Sigmoid colon (tissue), 6 donors: ENCODE measurements at regions not wholly inside any gene's neighbourhood (a gene's known extent, or its start where the extent isn't known, plus 50 kb on each side); places are given as distances from the start of the nearest gene placed in this dataset.

Experiments
- DNase-seq: peaks from one replicate; pipeline ENCODE4 v3.0.0-alpha.2; 2019
- H3K27ac ChIP-seq, 4 donors: fragments of 200-600 bp; sonication (generic); one replicate each; pipeline ENCODE4 v1.5.1; 2016 to 2019; ENCODE audit warnings: mild to moderate bottlenecking in 1 of 4
- H3K27me3 ChIP-seq, 3 donors: fragments of 200-600 bp; sonication (generic); one replicate each; pipeline ENCODE4 v1.5.1; 2019; ENCODE audit warnings: mild to moderate bottlenecking in 1 of 3
- H3K36me3 ChIP-seq, 4 donors: fragments of 200-600 bp; sonication (generic); one replicate each; pipeline ENCODE4 v1.5.1; 2016 to 2019
- H3K4me1 ChIP-seq, 4 donors: fragments of 200-600 bp; sonication (generic); one replicate each; pipeline ENCODE4 v1.5.1; 2017 to 2019
- H3K4me3 ChIP-seq, 4 donors: fragments of 200-600 bp; sonication (generic); one replicate each; pipeline ENCODE4 v1.5.1; 2017 to 2019; ENCODE audit warnings: mild to moderate bottlenecking in 2 of 4, moderate library complexity in 1 of 4
- H3K9me3 ChIP-seq, 4 donors: fragments of 200-600 bp in 3 of 4; sonication (generic) in 3 of 4; one replicate each; pipeline versions ENCODE4 v1.5.1 to v1.6.1; 2013 to 2019
- EP300 ChIP-seq, 4 donors: sonication (generic); formaldehyde crosslinking; IDR thresholded peaks; one replicate each; pipeline ENCODE4 v1.6.1; 2017; ENCODE audit warnings: antibody characterized with exemption in 4 of 4
- POLR2A ChIP-seq, 2 donors: fragments of 450-650 bp; IDR thresholded peaks; one replicate each; pipeline ENCODE4 v1.6.1; 2016; ENCODE audit warnings: antibody characterized with exemption in 2 of 2, mild to moderate bottlenecking in 2 of 2, moderate library complexity in 2 of 2
- POLR2AphosphoS5 ChIP-seq, 4 donors: sonication (generic); formaldehyde crosslinking; IDR thresholded peaks; one replicate each; pipeline ENCODE4 v1.6.1; 2017; ENCODE audit warnings: antibody characterized with exemption in 4 of 4
- WGBS, 2 donors: extraction: QIAGEN DNeasy Blood & Tissue Kit; methylation state at CpG; one replicate each; pipeline ENCODE4 v1.1.7; 2013; 5-methylcytosine and 5-hydroxymethylcytosine counted together
- intact Hi-C: fragments of 100-400 bp; cut with DNase I; formaldehyde crosslinking; loops from one replicate; pipeline ENCODE4 v1.15.1; 2023
- TF ChIP-seq, protein P1 (sequence below), 4 experiments: fragments of 450-650 bp in 3 of 4; fragments of 200-600 bp in 1 of 4; IDR thresholded peaks; one replicate each; pipeline ENCODE4 v1.5.1; 2016 to 2019; ENCODE audit warnings: antibody characterized with exemption in 4 of 4, mild to moderate bottlenecking in 3 of 4, moderate library complexity in 2 of 4
- donor health status: healthy with polysubstance abuse.
- donor health status: healthy.

DNA sequence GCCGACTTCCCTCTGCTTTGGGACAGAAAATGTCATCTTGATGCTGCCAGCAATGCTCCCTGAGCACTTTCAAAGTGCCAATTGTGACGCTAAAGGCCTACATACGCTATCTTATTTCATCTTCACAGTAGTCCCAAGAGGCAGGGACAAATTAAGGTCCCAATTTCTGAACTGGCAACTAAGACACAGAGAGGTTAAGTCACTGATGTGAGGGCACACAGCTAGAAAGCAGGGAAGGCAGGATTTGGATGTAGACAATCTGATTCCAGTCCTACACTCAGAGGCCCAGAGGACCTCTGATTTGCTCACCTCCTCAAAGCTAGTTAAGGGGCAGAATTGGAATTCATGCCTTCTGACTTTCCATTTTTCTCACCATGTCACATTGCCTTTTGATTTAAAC is 249.2 kb upstream of the CLINT1 start:
- DNase-seq, result no peak
- H3K27me3 ChIP-seq, result no peaks in the 10 kb centered on the region
- TF ChIP-seq, protein P1, sequence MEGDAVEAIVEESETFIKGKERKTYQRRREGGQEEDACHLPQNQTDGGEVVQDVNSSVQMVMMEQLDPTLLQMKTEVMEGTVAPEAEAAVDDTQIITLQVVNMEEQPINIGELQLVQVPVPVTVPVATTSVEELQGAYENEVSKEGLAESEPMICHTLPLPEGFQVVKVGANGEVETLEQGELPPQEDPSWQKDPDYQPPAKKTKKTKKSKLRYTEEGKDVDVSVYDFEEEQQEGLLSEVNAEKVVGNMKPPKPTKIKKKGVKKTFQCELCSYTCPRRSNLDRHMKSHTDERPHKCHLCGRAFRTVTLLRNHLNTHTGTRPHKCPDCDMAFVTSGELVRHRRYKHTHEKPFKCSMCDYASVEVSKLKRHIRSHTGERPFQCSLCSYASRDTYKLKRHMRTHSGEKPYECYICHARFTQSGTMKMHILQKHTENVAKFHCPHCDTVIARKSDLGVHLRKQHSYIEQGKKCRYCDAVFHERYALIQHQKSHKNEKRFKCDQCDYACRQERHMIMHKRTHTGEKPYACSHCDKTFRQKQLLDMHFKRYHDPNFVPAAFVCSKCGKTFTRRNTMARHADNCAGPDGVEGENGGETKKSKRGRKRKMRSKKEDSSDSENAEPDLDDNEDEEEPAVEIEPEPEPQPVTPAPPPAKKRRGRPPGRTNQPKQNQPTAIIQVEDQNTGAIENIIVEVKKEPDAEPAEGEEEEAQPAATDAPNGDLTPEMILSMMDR (IDR thresholded peaks at IDR 0.05), result no peak
- TF ChIP-seq POLR2AphosphoS5 (IDR thresholded peaks at IDR 0.05) (no peak), EP300 (IDR thresholded peaks at IDR 0.05) (no peak), POLR2A (IDR thresholded peaks at IDR 0.05) (no peak)
- H3K27ac ChIP-seq, result no peak overlapping the region
- 87 to 92% methylated on average over 3 of the region's 3 CpGs for WGBS, 2 donors
- intact Hi-C loops, result no loop called here
- no peaks in the 10 kb centered on the region for H3K9me3 ChIP-seq
- H3K4me1 ChIP-seq, result no peaks in the 10 kb centered on the region
- no peak overlapping the region for H3K4me3 ChIP-seq
- no peaks in the 10 kb centered on the region for H3K36me3 ChIP-seq

DNA sequence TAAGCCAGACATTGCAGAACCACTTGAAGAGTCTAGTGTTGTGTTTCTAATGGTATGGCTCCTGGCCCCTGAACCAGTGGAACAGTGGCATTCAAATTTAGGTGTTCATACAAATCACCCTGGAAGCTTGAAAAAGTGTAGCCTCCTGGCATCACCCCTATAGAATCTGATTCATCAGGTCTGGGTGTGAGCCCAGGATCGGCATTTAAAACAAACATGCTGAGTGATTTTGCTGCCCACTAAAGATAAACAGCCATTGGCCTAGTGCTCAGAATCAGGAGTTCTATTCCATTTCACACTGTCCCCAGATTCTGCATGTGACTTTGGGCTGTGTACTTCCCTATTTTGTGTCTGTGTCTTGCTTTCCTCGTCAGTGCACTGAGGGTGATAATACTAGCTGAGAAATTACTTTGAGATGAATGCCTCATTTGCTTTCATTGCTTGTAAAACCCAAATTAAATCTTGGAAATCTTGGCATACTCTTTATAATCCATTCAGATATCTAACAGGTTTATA is 241.5 kb upstream of the CLINT1 start:
- TF ChIP-seq EP300 (IDR thresholded peaks at IDR 0.05) (no peak), POLR2A (IDR thresholded peaks at IDR 0.05) (no peak), POLR2AphosphoS5 (IDR thresholded peaks at IDR 0.05) (no peak)
- TF ChIP-seq, protein P1 (IDR thresholded peaks at IDR 0.05), result no peak
- peaks cover 0 to 7% (median 1%) of the 10 kb centered on the region in 4 donors for H3K9me3 ChIP-seq
- intact Hi-C loops, result no loop called here
- 22 to 36% methylated on average over 2 of the region's 2 CpGs for WGBS, 2 donors
- H3K4me3 ChIP-seq, result no peak overlapping the region
- DNase-seq, result no peak
- no peaks in the 10 kb centered on the region for H3K27me3 ChIP-seq
- H3K27ac ChIP-seq, result no peak overlapping the region
- no peaks in the 10 kb centered on the region for H3K36me3 ChIP-seq
- H3K4me1 ChIP-seq, result no peaks in the 10 kb centered on the region

DNA sequence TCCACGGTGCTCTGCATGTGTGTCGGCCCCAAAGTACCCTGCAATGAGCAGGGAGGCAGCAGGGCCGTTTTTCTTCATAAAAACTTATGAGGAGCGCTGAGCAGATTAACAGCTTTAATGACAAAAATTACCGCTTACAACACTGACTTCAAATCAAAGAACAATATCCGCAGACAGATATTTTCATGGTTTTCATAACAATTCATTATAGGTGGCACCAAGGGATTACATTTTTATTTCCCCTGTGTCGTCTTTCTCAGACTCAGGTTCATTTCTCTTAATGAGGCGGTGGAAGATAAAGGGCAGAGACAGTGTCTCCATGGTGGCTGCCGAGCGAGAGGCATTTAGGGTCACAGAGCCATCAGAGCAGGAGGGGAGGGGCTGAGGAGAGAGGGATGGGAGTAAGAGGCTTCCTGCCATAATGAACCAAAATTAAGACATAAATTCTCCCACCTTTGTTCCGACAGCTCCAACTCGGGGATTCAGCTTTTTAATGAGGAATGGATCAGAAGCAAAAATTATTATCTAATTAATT is 240.7 kb upstream of the CLINT1 start:
- intact Hi-C loops, result no loop called here
- no peaks in the 10 kb centered on the region for H3K36me3 ChIP-seq
- DNase-seq, result no peak
- TF ChIP-seq POLR2AphosphoS5 (IDR thresholded peaks at IDR 0.05) (no peak), POLR2A (IDR thresholded peaks at IDR 0.05) (no peak), EP300 (IDR thresholded peaks at IDR 0.05) (no peak)
- TF ChIP-seq, protein P1 (IDR thresholded peaks at IDR 0.05), result no peak
- no peaks in the 10 kb centered on the region for H3K27me3 ChIP-seq
- H3K27ac ChIP-seq, result no peak overlapping the region
- no peaks in the 10 kb centered on the region for H3K4me1 ChIP-seq
- H3K4me3 ChIP-seq, result no peak overlapping the region
- WGBS, 2 donors, result 80 to 83% methylated on average over 12 of the region's 12 CpGs
- H3K9me3 ChIP-seq, result peaks cover 0 to 7% (median 1%) of the 10 kb centered on the region in 4 donors

DNA sequence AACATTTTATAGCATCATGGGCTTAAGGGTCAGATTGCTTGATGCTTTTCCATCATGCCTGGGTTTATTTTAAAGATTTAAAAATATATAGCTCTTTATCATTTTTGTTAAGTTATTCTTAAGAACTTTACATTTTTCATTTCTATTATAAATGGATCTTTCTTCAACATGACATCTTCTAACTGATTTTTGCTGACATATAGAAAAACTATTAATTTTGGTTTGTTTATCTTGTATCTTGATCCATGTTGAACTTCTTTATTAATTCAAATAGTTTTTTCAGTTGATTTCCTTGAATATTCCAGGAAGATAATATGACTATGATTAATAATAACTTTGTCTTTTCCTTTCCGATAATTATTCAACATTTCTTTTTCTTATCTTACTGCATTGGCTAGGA is 237.9 kb upstream of the CLINT1 start:
- no peak overlapping the region for H3K27ac ChIP-seq
- TF ChIP-seq POLR2AphosphoS5 (IDR thresholded peaks at IDR 0.05) (no peak), EP300 (IDR thresholded peaks at IDR 0.05) (no peak), POLR2A (IDR thresholded peaks at IDR 0.05) (no peak)
- TF ChIP-seq, protein P1 (IDR thresholded peaks at IDR 0.05), result no peak
- no peak for DNase-seq
- no peak overlapping the region for H3K4me3 ChIP-seq
- no peaks in the 10 kb centered on the region for H3K27me3 ChIP-seq
- no peaks in the 10 kb centered on the region for H3K4me1 ChIP-seq
- H3K9me3 ChIP-seq, result peaks cover 0 to 7% (median 1%) of the 10 kb centered on the region in 4 donors
- WGBS, 2 donors, result 95 to 100% methylated on average over 1 of the region's 1 CpG
- intact Hi-C loops, result no loop called here
- H3K36me3 ChIP-seq, result no peaks in the 10 kb centered on the region

DNA sequence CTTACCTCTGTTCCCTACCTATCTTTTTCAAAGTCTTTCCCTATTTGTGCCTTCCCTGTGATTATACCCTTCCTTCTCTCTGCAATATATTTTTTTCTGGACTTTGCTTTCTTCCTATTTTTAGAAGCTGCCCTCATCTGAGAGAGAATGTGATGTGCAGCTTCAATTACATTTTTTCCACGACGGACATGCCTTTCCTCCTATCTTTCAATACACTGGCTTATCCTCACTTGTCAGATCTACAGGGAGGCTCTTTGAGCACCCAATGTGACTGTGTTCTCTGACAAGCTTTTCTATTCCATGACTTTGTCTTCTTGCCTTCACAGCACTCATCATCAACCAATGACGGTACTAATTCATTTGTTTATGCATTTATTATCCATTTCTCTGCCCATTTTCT is 227.9 kb upstream of the CLINT1 start:
- Histone ChIP-seq H3K4me1 (no peaks in the 10 kb centered on the region), H3K9me3 (no peaks in the 10 kb centered on the region), H3K27me3 (no peaks in the 10 kb centered on the region), H3K27ac (no peak overlapping the region), H3K4me3 (no peak overlapping the region), H3K36me3 (no peaks in the 10 kb centered on the region)
- intact Hi-C loops, result no loop called here
- DNase-seq, result no peak
- WGBS, 2 donors, result 59% methylated on average over 3 of the region's 3 CpGs
- TF ChIP-seq EP300 (IDR thresholded peaks at IDR 0.05) (no peak), POLR2AphosphoS5 (IDR thresholded peaks at IDR 0.05) (no peak), POLR2A (IDR thresholded peaks at IDR 0.05) (no peak)
- TF ChIP-seq, protein P1 (IDR thresholded peaks at IDR 0.05), result no peak
